Peyer's patch (tissue), 4 donors: ENCODE measurements at regions not wholly inside any gene's neighbourhood (a gene's known extent, or its start where the extent isn't known, plus 50 kb on each side); places are given as distances from the start of the nearest gene placed in this dataset.

Experiments
- POLR2A ChIP-seq, 2 donors: fragments of 450-650 bp; IDR thresholded peaks; one replicate each; pipeline ENCODE4 v1.5.1; 2017; ENCODE audit warnings: antibody characterized with exemption in 2 of 2, mild to moderate bottlenecking in 2 of 2, moderate library complexity in 2 of 2
- TF ChIP-seq, protein P1 (sequence below), 6 experiments: fragments of 450-650 bp in 4 of 6; fragments of 200-600 bp in 2 of 6; sonication (generic) in 1 of 6; IDR thresholded peaks; one replicate each; pipeline ENCODE4 v1.5.1; 2017 to 2019; ENCODE audit warnings: antibody characterized with exemption in 6 of 6, mild to moderate bottlenecking in 3 of 6, moderate library complexity in 1 of 6

DNA sequence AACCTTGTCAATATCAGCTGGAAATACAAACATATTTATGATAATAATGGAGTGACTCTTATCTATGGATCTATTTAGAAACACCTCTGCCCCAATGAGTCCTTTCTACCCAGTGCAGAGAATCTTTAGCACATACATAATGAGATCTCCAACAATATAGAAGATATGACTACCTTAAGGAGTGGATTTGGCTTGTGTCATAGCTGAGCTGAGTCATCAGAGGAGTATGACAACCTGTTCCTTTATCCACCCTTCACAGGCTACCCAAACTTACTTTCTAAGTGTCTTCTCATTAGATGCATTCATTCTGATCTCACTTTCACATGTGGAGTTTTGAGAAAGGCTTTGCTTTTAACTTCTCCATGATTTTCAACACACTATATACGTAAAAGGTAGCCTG is 1218.9 kb downstream of the DSC3 start:
- TF ChIP-seq, protein P1, sequence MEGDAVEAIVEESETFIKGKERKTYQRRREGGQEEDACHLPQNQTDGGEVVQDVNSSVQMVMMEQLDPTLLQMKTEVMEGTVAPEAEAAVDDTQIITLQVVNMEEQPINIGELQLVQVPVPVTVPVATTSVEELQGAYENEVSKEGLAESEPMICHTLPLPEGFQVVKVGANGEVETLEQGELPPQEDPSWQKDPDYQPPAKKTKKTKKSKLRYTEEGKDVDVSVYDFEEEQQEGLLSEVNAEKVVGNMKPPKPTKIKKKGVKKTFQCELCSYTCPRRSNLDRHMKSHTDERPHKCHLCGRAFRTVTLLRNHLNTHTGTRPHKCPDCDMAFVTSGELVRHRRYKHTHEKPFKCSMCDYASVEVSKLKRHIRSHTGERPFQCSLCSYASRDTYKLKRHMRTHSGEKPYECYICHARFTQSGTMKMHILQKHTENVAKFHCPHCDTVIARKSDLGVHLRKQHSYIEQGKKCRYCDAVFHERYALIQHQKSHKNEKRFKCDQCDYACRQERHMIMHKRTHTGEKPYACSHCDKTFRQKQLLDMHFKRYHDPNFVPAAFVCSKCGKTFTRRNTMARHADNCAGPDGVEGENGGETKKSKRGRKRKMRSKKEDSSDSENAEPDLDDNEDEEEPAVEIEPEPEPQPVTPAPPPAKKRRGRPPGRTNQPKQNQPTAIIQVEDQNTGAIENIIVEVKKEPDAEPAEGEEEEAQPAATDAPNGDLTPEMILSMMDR (IDR thresholded peaks at IDR 0.05) = no peak
- no peak for TF ChIP-seq POLR2A (IDR thresholded peaks at IDR 0.05)
